ENCODE measurements at regions not wholly inside any gene's neighbourhood (a gene's known extent, or its start where the extent isn't known, plus 50 kb on each side); places are given as distances from the start of the nearest gene placed in this dataset.
A peak's percentile ranks its signal among the peaks of the same experiment; 100 is the strongest.
"Not testable (repeated sequence)": the region's sequence is repeated elsewhere in the genome, so short reads cannot be mapped to it uniquely, and the experiment has no call there.

DNA sequence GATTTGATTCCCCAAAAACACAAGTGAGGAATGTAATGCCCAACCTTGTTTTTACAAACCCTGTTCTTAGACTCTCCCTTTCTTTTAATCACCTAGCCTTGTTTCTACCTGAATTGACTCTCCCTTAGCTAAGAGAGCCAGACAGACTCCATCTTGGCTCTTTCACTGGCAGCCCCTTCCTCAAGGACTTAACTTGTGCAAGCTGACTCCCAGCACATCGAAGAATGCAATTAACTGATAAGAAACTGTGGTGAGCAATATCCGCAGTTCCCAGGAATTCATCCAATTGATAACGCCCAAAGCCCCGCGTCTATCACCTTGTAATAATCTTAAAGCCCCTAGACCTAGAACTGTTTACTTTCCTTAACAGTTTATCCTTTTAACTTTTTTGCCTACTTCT lies 120.2 kb upstream of the DEFB108B start:
- H3K36me3 ChIP-seq (ENCODE audit: control insufficient read depth, insufficient read depth, low read length); H3K4me3 ChIP-seq (ENCODE audit: insufficient read depth, low read depth, low read length, poor library complexity, severe bottlenecking); DNase-seq; H3K27ac ChIP-seq (ENCODE audit: insufficient read depth, low read length, poor library complexity, severe bottlenecking); H3K27me3 ChIP-seq (replicated peaks; ENCODE audit: control insufficient read depth, insufficient read depth, low read length, poor library complexity, severe bottlenecking); H3K4me1 ChIP-seq (ENCODE audit: control insufficient read depth, insufficient read depth, low read length, poor library complexity, severe bottlenecking); H3K9me3 ChIP-seq (ENCODE audit: control insufficient read depth, low read length): not testable (repeated sequence)

DNA sequence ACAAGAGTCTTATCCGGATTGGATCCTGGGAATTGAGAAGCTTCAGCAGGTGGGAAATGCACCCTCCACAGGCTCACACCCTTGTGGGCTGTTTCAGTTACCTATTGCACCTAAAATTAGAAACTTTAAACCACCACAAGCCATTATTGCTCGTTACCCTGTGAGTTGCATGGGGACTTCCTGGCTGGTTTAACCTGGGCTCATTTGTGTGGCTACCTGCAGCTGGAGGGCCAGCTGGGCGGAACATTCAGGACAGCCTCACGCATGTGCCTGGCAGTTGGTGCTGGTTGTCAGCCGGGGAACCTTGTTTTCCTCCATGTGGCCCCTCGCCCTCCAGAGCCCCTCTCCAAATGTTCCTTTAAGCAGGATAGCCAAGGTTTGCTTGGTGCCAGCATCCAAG lies 118.5 kb upstream of the DEFB108B start:
- H3K27me3 ChIP-seq (replicated peaks; ENCODE audit: control insufficient read depth, insufficient read depth, low read length, poor library complexity, severe bottlenecking); H3K27ac ChIP-seq (ENCODE audit: insufficient read depth, low read length, poor library complexity, severe bottlenecking): not testable (repeated sequence)

DNA sequence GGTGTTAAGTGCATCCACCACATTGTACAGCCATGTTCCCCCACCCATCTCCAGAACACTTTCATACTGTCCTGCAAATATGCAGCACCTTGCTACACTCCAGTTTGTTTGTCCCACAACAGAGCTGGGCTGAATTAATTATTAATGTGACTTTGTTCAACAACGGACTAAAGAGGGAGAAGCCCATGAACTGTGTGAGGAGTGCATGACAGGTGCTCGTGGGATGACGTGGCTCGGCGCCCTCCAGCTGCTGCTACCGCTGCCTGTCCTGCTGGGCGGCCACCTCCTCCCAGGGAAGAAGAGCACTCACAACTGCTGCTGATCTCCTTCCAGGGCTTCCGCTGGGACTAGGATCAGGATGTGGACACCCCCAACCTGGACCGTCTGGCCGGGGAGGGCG lies 111.2 kb upstream of the DEFB108B start:
- not testable (repeated sequence) for H3K9me3 ChIP-seq (ENCODE audit: control insufficient read depth, low read length); H3K27me3 ChIP-seq (replicated peaks; ENCODE audit: control insufficient read depth, insufficient read depth, low read length, poor library complexity, severe bottlenecking); H3K4me1 ChIP-seq (ENCODE audit: control insufficient read depth, insufficient read depth, low read length, poor library complexity, severe bottlenecking); H3K27ac ChIP-seq (ENCODE audit: insufficient read depth, low read length, poor library complexity, severe bottlenecking); H3K4me3 ChIP-seq (ENCODE audit: insufficient read depth, low read depth, low read length, poor library complexity, severe bottlenecking); H3K36me3 ChIP-seq (ENCODE audit: control insufficient read depth, insufficient read depth, low read length); DNase-seq

More for the DNA sequence above, 118.5 kb upstream of the DEFB108B start:
- H3K36me3 ChIP-seq (ENCODE audit: control insufficient read depth, insufficient read depth, low read length); DNase-seq; H3K9me3 ChIP-seq (ENCODE audit: control insufficient read depth, low read length); H3K4me1 ChIP-seq (ENCODE audit: control insufficient read depth, insufficient read depth, low read length, poor library complexity, severe bottlenecking); H3K4me3 ChIP-seq (ENCODE audit: insufficient read depth, low read depth, low read length, poor library complexity, severe bottlenecking): not testable (repeated sequence)

GRCh38 chr11:71723991-71724390 lies 109.0 kb upstream of the DEFB108B start:
- H3K9me3 ChIP-seq (ENCODE audit: control insufficient read depth, low read length); H3K27ac ChIP-seq (ENCODE audit: insufficient read depth, low read length, poor library complexity, severe bottlenecking); H3K4me3 ChIP-seq (ENCODE audit: insufficient read depth, low read depth, low read length, poor library complexity, severe bottlenecking); DNase-seq; H3K4me1 ChIP-seq (ENCODE audit: control insufficient read depth, insufficient read depth, low read length, poor library complexity, severe bottlenecking); H3K36me3 ChIP-seq (ENCODE audit: control insufficient read depth, insufficient read depth, low read length); H3K27me3 ChIP-seq (replicated peaks; ENCODE audit: control insufficient read depth, insufficient read depth, low read length, poor library complexity, severe bottlenecking): not testable (repeated sequence)

GRCh38 chr11:71730748-71731147 lies 102.3 kb upstream of the DEFB108B start:
- H3K27me3 ChIP-seq (replicated peaks; ENCODE audit: control insufficient read depth, insufficient read depth, low read length, poor library complexity, severe bottlenecking); H3K36me3 ChIP-seq (ENCODE audit: control insufficient read depth, insufficient read depth, low read length); H3K9me3 ChIP-seq (ENCODE audit: control insufficient read depth, low read length); H3K4me3 ChIP-seq (ENCODE audit: insufficient read depth, low read depth, low read length, poor library complexity, severe bottlenecking); H3K27ac ChIP-seq (ENCODE audit: insufficient read depth, low read length, poor library complexity, severe bottlenecking); H3K4me1 ChIP-seq (ENCODE audit: control insufficient read depth, insufficient read depth, low read length, poor library complexity, severe bottlenecking); DNase-seq: not testable (repeated sequence)

GRCh38 chr11:71734368-71734767 lies 98.6 kb upstream of the DEFB108B start:
- not testable (repeated sequence) for H3K27me3 ChIP-seq (replicated peaks; ENCODE audit: control insufficient read depth, insufficient read depth, low read length, poor library complexity, severe bottlenecking); H3K36me3 ChIP-seq (ENCODE audit: control insufficient read depth, insufficient read depth, low read length); H3K27ac ChIP-seq (ENCODE audit: insufficient read depth, low read length, poor library complexity, severe bottlenecking); H3K4me3 ChIP-seq (ENCODE audit: insufficient read depth, low read depth, low read length, poor library complexity, severe bottlenecking); H3K9me3 ChIP-seq (ENCODE audit: control insufficient read depth, low read length); H3K4me1 ChIP-seq (ENCODE audit: control insufficient read depth, insufficient read depth, low read length, poor library complexity, severe bottlenecking)
- peak in 2 of 3 donors; percentile 5 to 12 for DNase-seq

- not testable (repeated sequence) for H3K4me3 ChIP-seq (ENCODE audit: insufficient read depth, low read depth, low read length, poor library complexity, severe bottlenecking); H3K27ac ChIP-seq (ENCODE audit: insufficient read depth, low read length, poor library complexity, severe bottlenecking); H3K27me3 ChIP-seq (replicated peaks; ENCODE audit: control insufficient read depth, insufficient read depth, low read length, poor library complexity, severe bottlenecking); H3K4me1 ChIP-seq (ENCODE audit: control insufficient read depth, insufficient read depth, low read length, poor library complexity, severe bottlenecking); DNase-seq; H3K9me3 ChIP-seq (ENCODE audit: control insufficient read depth, low read length); H3K36me3 ChIP-seq (ENCODE audit: control insufficient read depth, insufficient read depth, low read length)
These were observed 94.7 kb upstream of the DEFB108B start for GRCh38 chr11:71738317-71738716.

DNA sequence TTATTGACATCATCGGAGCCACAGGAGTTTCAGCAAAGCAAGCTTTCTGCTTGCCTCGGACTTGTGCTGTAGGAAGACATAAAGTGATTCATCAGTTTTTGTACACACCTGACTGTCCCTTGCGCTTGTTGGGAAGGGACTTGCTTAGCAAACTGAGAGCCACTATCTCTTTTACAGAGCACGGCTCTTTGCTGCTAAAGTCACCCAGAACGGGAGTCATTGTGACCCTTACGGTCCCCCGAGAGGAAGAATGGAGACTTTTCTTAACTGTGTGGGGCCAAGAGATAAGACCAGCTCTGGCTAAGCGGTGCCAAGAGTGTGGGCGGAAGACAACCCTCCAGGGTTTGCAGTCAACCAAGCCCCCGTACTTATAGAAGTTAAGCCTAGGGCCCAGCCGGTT lies 89.6 kb upstream of the DEFB108B start:
- not testable (repeated sequence) for DNase-seq; H3K9me3 ChIP-seq (ENCODE audit: control insufficient read depth, low read length); H3K4me1 ChIP-seq (ENCODE audit: control insufficient read depth, insufficient read depth, low read length, poor library complexity, severe bottlenecking); H3K36me3 ChIP-seq (ENCODE audit: control insufficient read depth, insufficient read depth, low read length); H3K27me3 ChIP-seq (replicated peaks; ENCODE audit: control insufficient read depth, insufficient read depth, low read length, poor library complexity, severe bottlenecking); H3K4me3 ChIP-seq (ENCODE audit: insufficient read depth, low read depth, low read length, poor library complexity, severe bottlenecking); H3K27ac ChIP-seq (ENCODE audit: insufficient read depth, low read length, poor library complexity, severe bottlenecking)

- not testable (repeated sequence) for H3K9me3 ChIP-seq (ENCODE audit: control insufficient read depth, low read length); H3K36me3 ChIP-seq (ENCODE audit: control insufficient read depth, insufficient read depth, low read length); H3K4me3 ChIP-seq (ENCODE audit: insufficient read depth, low read depth, low read length, poor library complexity, severe bottlenecking); H3K27ac ChIP-seq (ENCODE audit: insufficient read depth, low read length, poor library complexity, severe bottlenecking); H3K4me1 ChIP-seq (ENCODE audit: control insufficient read depth, insufficient read depth, low read length, poor library complexity, severe bottlenecking); H3K27me3 ChIP-seq (replicated peaks; ENCODE audit: control insufficient read depth, insufficient read depth, low read length, poor library complexity, severe bottlenecking); DNase-seq
These were observed 87.3 kb upstream of the DEFB108B start for GRCh38 chr11:71745656-71746055.

- H3K4me3 ChIP-seq (ENCODE audit: insufficient read depth, low read depth, low read length, poor library complexity, severe bottlenecking); H3K4me1 ChIP-seq (ENCODE audit: control insufficient read depth, insufficient read depth, low read length, poor library complexity, severe bottlenecking); H3K27ac ChIP-seq (ENCODE audit: insufficient read depth, low read length, poor library complexity, severe bottlenecking); H3K27me3 ChIP-seq (replicated peaks; ENCODE audit: control insufficient read depth, insufficient read depth, low read length, poor library complexity, severe bottlenecking); DNase-seq; H3K9me3 ChIP-seq (ENCODE audit: control insufficient read depth, low read length); H3K36me3 ChIP-seq (ENCODE audit: control insufficient read depth, insufficient read depth, low read length): not testable (repeated sequence)
These were observed 86.7 kb upstream of the DEFB108B start for GRCh38 chr11:71746263-71746662.

DNA sequence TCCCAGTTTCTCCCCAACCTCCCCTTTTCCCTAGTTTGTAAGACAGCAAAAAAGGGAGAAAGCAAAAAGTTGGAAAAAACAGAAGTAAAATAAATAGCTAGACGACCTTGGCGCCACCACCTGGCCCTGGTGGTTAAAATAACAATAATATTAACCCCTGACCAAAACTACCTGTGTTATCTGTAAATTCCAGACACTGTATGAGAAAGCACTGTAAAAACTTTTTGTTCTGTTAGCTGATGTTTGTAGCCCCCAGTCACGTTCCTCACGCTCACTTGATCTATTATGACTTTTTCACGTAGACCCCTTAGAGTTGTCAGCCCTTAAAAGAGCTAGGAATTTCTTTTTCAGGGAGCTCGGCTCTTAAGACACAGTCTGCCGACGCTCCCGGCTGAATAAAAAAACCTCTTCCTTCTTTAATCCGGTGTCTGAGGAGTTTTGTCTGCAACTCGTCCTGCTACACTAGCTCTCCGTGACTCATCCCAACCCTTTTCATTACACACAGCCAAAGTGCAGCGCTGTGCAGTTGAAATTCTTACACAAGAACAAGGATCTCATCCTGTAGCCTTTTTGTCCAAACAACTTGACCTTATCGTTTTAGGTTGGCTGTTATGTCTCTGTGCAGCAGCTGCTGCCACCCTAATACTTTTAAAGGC lies 83.9 kb upstream of the DEFB108B start:
- not testable (repeated sequence) for H3K4me3 ChIP-seq (ENCODE audit: insufficient read depth, low read depth, low read length, poor library complexity, severe bottlenecking); H3K36me3 ChIP-seq (ENCODE audit: control insufficient read depth, insufficient read depth, low read length); H3K4me1 ChIP-seq (ENCODE audit: control insufficient read depth, insufficient read depth, low read length, poor library complexity, severe bottlenecking); H3K9me3 ChIP-seq (ENCODE audit: control insufficient read depth, low read length); H3K27ac ChIP-seq (ENCODE audit: insufficient read depth, low read length, poor library complexity, severe bottlenecking); DNase-seq; H3K27me3 ChIP-seq (replicated peaks; ENCODE audit: control insufficient read depth, insufficient read depth, low read length, poor library complexity, severe bottlenecking)
